SU-DHL-6 (cell line): ENCODE measurements at regions not wholly inside any gene's neighbourhood (a gene's known extent, or its start where the extent isn't known, plus 50 kb on each side); places are given as distances from the start of the nearest gene placed in this dataset.

ENCODE experiments used
- H2AFZ ChIP-seq: fragments of 200-600 bp; sonication (generic); 2 replicates; pipeline ENCODE4 v1.6.1; 2014; ENCODE audit warnings: low read depth, mild to moderate bottlenecking, moderate library complexity, mixed read lengths, antibody characterized with exemption, low read length; ENCODE audit not compliant: severe bottlenecking
- H3F3A ChIP-seq: fragments of 200-600 bp; shearing (Covaris generic); 2 replicates; pipeline ENCODE4 v1.6.0; 2016; ENCODE audit warnings: antibody characterized with exemption, mild to moderate bottlenecking; ENCODE audit not compliant: insufficient read depth
- H3K27ac ChIP-seq: fragments of 200-600 bp; sonication (generic); 2 replicates; pipeline ENCODE4 v1.5.1; 2016; ENCODE audit warnings: low read depth, mild to moderate bottlenecking, low read length, moderate library complexity, mixed read lengths
- H3K27me3 ChIP-seq: fragments of 200-600 bp; sonication (generic), shearing (Covaris generic); 2 replicates; pipeline ENCODE4 v1.6.0; 2014; ENCODE audit warnings: mild to moderate bottlenecking, low read length
- H3K36me3 ChIP-seq: fragments of 200-600 bp; sonication (generic); 2 replicates; pipeline ENCODE4 v1.6.1; 2014; ENCODE audit warnings: mild to moderate bottlenecking, low read length, mixed read lengths
- H3K4me2 ChIP-seq: fragments of 300-600, 200-600 bp; shearing (Covaris generic), sonication (generic); 2 replicates; pipeline ENCODE4 v1.6.0; 2014; ENCODE audit warnings: low read length, low read depth, mild to moderate bottlenecking; ENCODE audit not compliant: poor library complexity, severe bottlenecking
- H3K4me3 ChIP-seq: fragments of 200-600 bp; sonication (generic); 2 replicates; pipeline ENCODE4 v1.5.1; 2014; ENCODE audit warnings: antibody characterized with exemption, low read length, mild to moderate bottlenecking, mixed read lengths; ENCODE audit not compliant: insufficient read depth, poor library complexity, severe bottlenecking
- H3K79me2 ChIP-seq: fragments of 200-600 bp; sonication (generic); 2 replicates; pipeline ENCODE4 v1.6.1; 2014; ENCODE audit warnings: mild to moderate bottlenecking, low read length, moderate library complexity; ENCODE audit not compliant: insufficient read depth
- H3K9ac ChIP-seq: fragments of 200-600 bp; sonication (generic); 2 replicates; pipeline ENCODE4 v1.7.0; 2014; ENCODE audit warnings: mild to moderate bottlenecking, low read length
- H3K9me2 ChIP-seq: fragments of 200-600 bp; sonication (generic); replicated peaks from 2 replicates; pipeline ENCODE4 v1.6.1; 2014; ENCODE audit warnings: low read length; ENCODE audit not compliant: insufficient read depth
- H3K9me3 ChIP-seq: fragments of 200-600 bp; sonication (generic); 2 replicates; pipeline ENCODE4 v1.6.1; 2014; ENCODE audit warnings: low read length, mixed read lengths; ENCODE audit not compliant: insufficient read depth
- H4K20me1 ChIP-seq: fragments of 200-600 bp; sonication (generic); 2 replicates; pipeline ENCODE4 v1.6.1; 2014; ENCODE audit warnings: low read depth, mild to moderate bottlenecking, antibody characterized with exemption, low read length, moderate library complexity, mixed read lengths
- CTCF ChIP-seq: fragments of 200-600 bp; sonication (generic); IDR thresholded peaks from one replicate; pipeline ENCODE4 v1.5.1; 2017; ENCODE audit warnings: antibody characterized with exemption, mild to moderate bottlenecking, low read length, moderate library complexity; ENCODE audit not compliant: insufficient read depth, poor library complexity, severe bottlenecking
- EZH2phosphoT487 ChIP-seq: fragments of 200-600 bp; sonication (generic), shearing (Covaris generic); conservative IDR thresholded peaks from 2 replicates; pipeline ENCODE4 v1.6.1; 2018; ENCODE audit warnings: mild to moderate bottlenecking, antibody characterized with exemption, low read length, moderate library complexity, mixed read lengths

- Histone ChIP-seq H3K4me2 (no peak overlapping the region), H3K9me2 (no peaks in the 10 kb centered on the region), H3K27ac (no peak overlapping the region), H3K4me3 (no peak overlapping the region), H3K36me3 (no peaks in the 10 kb centered on the region), H3K79me2 (no peaks in the 10 kb centered on the region), H3K27me3 (no peaks in the 10 kb centered on the region), H3F3A (no peaks in the 10 kb centered on the region), H4K20me1 (no peaks in the 10 kb centered on the region), H2AFZ (no peak overlapping the region), H3K9me3 (no peaks in the 10 kb centered on the region), H3K9ac (no peak overlapping the region)
- TF ChIP-seq CTCF (no peak), EZH2phosphoT487 (no peak)
Observed at GRCh38 chr13:26934096-26934495, 173.5 kb upstream of the GPR12 start.

- no peaks in the 10 kb centered on the region for H3K9me3 ChIP-seq
- H2AFZ ChIP-seq = no peak overlapping the region
- H3K4me2 ChIP-seq = no peak overlapping the region
- H4K20me1 ChIP-seq = no peaks in the 10 kb centered on the region
- H3K79me2 ChIP-seq = no peaks in the 10 kb centered on the region
- H3K27me3 ChIP-seq = no peaks in the 10 kb centered on the region
- no peaks in the 10 kb centered on the region for H3K36me3 ChIP-seq
- no peak overlapping the region for H3K9ac ChIP-seq
- no peaks in the 10 kb centered on the region for H3F3A ChIP-seq
- no peak overlapping the region for H3K4me3 ChIP-seq
- H3K27ac ChIP-seq = no peak overlapping the region
- TF ChIP-seq EZH2phosphoT487 (no peak), CTCF (no peak)
- no peaks in the 10 kb centered on the region for H3K9me2 ChIP-seq
Observed at GRCh38 chr13:26932465-26932864, 171.9 kb upstream of the GPR12 start.

GRCh38 chr13:26929971-26930730, 169.6 kb upstream of the GPR12 start:
- TF ChIP-seq CTCF (peak; percentile 93), EZH2phosphoT487 (no peak)
- no peak overlapping the region for H3K9ac ChIP-seq

More at GRCh38 chr13:26929971-26930730, 169.6 kb upstream of the GPR12 start:
- Histone ChIP-seq H2AFZ (no peak overlapping the region), H3K27ac (no peak overlapping the region), H3K4me2 (no peak overlapping the region), H3K9me3 (no peaks in the 10 kb centered on the region), H3K9me2 (no peaks in the 10 kb centered on the region), H3K79me2 (no peaks in the 10 kb centered on the region), H3F3A (no peaks in the 10 kb centered on the region), H3K27me3 (no peaks in the 10 kb centered on the region), H3K4me3 (no peak overlapping the region), H4K20me1 (no peaks in the 10 kb centered on the region), H3K36me3 (no peaks in the 10 kb centered on the region)
